Adrenal gland (tissue), 9 donors: ENCODE measurements at regions not wholly inside any gene's neighbourhood (a gene's known extent, or its start where the extent isn't known, plus 50 kb on each side); places are given as distances from the start of the nearest gene placed in this dataset.

ENCODE experiments used
- DNase-seq, 7 donors: peaks; one replicate each; pipeline ENCODE4 v3.0.0-alpha.2; 2019 to 2020
- H3K27ac ChIP-seq, 5 donors: fragments of 200-600 bp; sonication (generic) in 4 of 5; 1 replicate in 3 of 5; 2 replicates in 2 of 5; pipeline versions ENCODE4 v1.5.1 to v1.8.0; 2016 to 2020; ENCODE audit warnings: mild to moderate bottlenecking in 1 of 5
- H3K27me3 ChIP-seq: fragments of 200-600 bp; 2 replicates; pipeline ENCODE4 v1.8.0; 2021
- H3K36me3 ChIP-seq, 2 donors: fragments of 200-600 bp; replicated peaks in 1 of 2; 1 replicate in 1 of 2; 2 replicates in 1 of 2; pipeline versions ENCODE4 v1.5.1 to v1.8.0; 2018 to 2022
- H3K4me1 ChIP-seq, 2 donors: fragments of 200-600 bp; replicated peaks in 1 of 2; 1 replicate in 1 of 2; 2 replicates in 1 of 2; pipeline versions ENCODE4 v1.5.1 to v1.8.0; 2018 to 2021
- H3K4me3 ChIP-seq, 4 donors: fragments of 200-600 bp; sonication (generic) in 3 of 4; one replicate each; pipeline ENCODE4 v1.5.1; 2016 to 2018
- H3K9me3 ChIP-seq, 3 donors: fragments of 200-600 bp; sonication (generic) in 1 of 3; replicated peaks in 1 of 3; 1 replicate in 2 of 3; 2 replicates in 1 of 3; pipeline versions ENCODE4 v1.5.1 to v1.8.0; 2016 to 2021
- POLR2A ChIP-seq, 2 donors: fragments of 450-650 bp; IDR thresholded peaks; one replicate each; pipeline ENCODE4 v1.6.1; 2017; ENCODE audit warnings: antibody characterized with exemption in 2 of 2, mild to moderate bottlenecking in 2 of 2, moderate library complexity in 1 of 2
- WGBS, 4 donors: extraction: QIAGEN DNeasy Blood & Tissue Kit in 2 of 4; methylation state at CpG; one replicate each; pipeline versions ENCODE4 v1.1.5 to v1.1.7; 2013 to 2017; 5-methylcytosine and 5-hydroxymethylcytosine counted together
- intact Hi-C, 2 donors: fragments of 100-400 bp; cut with DNase I; formaldehyde crosslinking; loops; one replicate each; pipeline versions ENCODE4 v1.14.1 to v1.15.0; 2022 to 2023
- TF ChIP-seq, protein P1 (sequence below), 6 experiments: fragments of 450-650 bp in 4 of 6; fragments of 200-600 bp in 2 of 6; sonication (generic) in 1 of 6; IDR thresholded peaks; 1 replicate in 5 of 6; 2 replicates in 1 of 6; pipeline versions ENCODE4 v1.5.1 to v1.8.0; 2016 to 2021; ENCODE audit warnings: antibody characterized with exemption in 6 of 6, mild to moderate bottlenecking in 2 of 6, moderate library complexity in 1 of 6
- donor health status: healthy with polysubstance abuse.
- donor health status: Bipolar disorder and iron deficiency.
- donor health status: DM: yes; HTN: yes; CAD: no.
- donor health status: DM: no; HTN: no; CAD: no.
- donor health status: DM: no; HTN: no; CAD: no.

DNA sequence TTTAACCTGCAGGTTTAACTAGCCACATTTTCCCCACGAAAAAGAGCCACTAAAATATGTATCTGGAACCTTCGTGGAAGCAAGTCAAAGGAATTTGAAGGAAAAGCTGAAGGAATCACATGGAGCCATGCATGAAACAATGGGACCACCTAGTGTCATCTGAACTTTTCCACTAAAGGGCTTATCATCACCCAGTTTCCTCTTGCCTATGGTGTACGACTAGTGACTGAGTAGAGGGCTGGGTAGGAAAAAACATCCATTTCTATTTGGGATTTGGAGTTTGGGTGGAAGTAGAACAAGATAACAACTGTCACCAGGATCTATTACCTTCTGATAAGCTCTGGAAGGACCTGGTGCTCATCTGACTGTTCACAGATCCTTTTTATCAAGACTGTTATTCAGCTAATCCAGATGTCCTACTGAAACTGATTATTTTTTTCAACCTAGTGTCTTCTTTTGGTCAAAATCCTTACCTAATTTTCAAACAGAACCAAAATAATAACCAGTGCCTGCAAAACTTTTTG lies 153.2 kb upstream of the COL1A2 start:
- no peak for DNase-seq
- Histone ChIP-seq H3K27me3 (no peaks in the 10 kb centered on the region), H3K36me3 (no peaks in the 10 kb centered on the region), H3K4me3 (no peak overlapping the region), H3K4me1 (no peaks in the 10 kb centered on the region), H3K27ac (no peak overlapping the region), H3K9me3 (no peaks in the 10 kb centered on the region)
- TF ChIP-seq POLR2A (IDR thresholded peaks at IDR 0.05): no peak
- TF ChIP-seq, protein P1, sequence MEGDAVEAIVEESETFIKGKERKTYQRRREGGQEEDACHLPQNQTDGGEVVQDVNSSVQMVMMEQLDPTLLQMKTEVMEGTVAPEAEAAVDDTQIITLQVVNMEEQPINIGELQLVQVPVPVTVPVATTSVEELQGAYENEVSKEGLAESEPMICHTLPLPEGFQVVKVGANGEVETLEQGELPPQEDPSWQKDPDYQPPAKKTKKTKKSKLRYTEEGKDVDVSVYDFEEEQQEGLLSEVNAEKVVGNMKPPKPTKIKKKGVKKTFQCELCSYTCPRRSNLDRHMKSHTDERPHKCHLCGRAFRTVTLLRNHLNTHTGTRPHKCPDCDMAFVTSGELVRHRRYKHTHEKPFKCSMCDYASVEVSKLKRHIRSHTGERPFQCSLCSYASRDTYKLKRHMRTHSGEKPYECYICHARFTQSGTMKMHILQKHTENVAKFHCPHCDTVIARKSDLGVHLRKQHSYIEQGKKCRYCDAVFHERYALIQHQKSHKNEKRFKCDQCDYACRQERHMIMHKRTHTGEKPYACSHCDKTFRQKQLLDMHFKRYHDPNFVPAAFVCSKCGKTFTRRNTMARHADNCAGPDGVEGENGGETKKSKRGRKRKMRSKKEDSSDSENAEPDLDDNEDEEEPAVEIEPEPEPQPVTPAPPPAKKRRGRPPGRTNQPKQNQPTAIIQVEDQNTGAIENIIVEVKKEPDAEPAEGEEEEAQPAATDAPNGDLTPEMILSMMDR (IDR thresholded peaks at IDR 0.05): no peak
- intact Hi-C loops: no loop called here
- WGBS, 4 donors: 44 to 61% (median 56%) methylated on average over 3 of the region's 3 CpGs

DNA sequence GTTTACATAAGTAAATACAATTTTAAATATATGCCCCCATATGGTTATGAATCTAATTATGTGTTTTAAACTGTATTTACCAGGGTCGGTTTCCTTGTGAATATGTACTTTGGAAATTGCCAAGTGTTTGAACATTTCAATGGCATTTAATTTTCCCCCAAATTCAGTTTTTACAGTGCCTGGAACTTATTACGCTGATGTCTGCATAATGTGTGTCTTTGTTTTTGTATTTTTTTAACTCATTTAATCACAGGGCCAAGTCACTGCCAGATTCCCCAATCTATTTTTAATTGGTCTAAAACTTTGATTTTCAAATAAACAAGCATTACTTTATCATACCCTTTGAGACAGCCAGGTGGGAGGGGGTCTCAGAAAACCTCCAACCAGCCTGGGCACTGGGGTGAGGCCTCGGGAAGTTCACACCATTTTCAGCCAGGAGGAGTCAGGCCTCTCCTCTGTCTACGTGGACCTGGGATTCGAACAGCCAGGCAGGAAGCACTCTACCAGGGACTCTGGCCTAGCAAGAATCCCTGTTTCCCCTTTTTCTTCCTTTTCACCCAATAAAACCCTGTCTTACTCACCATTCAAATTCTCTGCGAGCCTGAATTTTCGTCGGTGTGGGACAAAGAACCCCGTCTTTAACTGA lies 151.5 kb upstream of the COL1A2 start:
- TF ChIP-seq, protein P1 (IDR thresholded peaks at IDR 0.05): no peak
- TF ChIP-seq POLR2A (IDR thresholded peaks at IDR 0.05): no peak
- WGBS, 4 donors: 92% methylated on average over 9 of the region's 9 CpGs

DNA sequence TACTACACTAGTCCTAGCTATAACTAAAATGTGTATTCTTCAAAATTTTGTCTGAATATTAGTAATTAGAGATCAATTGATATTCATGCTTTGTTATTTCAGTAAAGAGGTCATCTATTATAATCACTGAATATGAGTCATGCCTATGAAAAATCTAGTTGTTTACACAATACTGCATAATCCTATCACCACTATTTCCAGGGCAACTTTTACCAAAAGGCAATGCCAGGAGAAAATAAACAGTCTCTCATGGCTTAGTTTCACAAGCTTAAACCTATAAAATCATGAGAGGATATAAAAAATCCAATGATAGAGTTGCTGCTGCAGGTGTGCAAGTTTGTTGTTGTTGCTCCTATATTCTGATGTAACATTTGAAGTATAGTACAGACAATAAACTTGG lies 149.9 kb upstream of the COL1A2 start:
- no peaks in the 10 kb centered on the region for H3K4me1 ChIP-seq
- no peak overlapping the region for H3K4me3 ChIP-seq
- no peak for TF ChIP-seq POLR2A (IDR thresholded peaks at IDR 0.05)
- TF ChIP-seq, protein P1 (IDR thresholded peaks at IDR 0.05): no peak
- H3K36me3 ChIP-seq: no peaks in the 10 kb centered on the region
- H3K9me3 ChIP-seq: no peaks in the 10 kb centered on the region
- intact Hi-C loops: no loop called here
- DNase-seq: no peak
- no peaks in the 10 kb centered on the region for H3K27me3 ChIP-seq
- no peak overlapping the region for H3K27ac ChIP-seq

More for the DNA sequence above, 151.5 kb upstream of the COL1A2 start:
- Histone ChIP-seq H3K27me3 (no peaks in the 10 kb centered on the region), H3K36me3 (no peaks in the 10 kb centered on the region), H3K9me3 (no peaks in the 10 kb centered on the region), H3K4me3 (no peak overlapping the region), H3K4me1 (no peaks in the 10 kb centered on the region), H3K27ac (no peak overlapping the region)
- no peak for DNase-seq
- intact Hi-C loops: no loop called here

DNA sequence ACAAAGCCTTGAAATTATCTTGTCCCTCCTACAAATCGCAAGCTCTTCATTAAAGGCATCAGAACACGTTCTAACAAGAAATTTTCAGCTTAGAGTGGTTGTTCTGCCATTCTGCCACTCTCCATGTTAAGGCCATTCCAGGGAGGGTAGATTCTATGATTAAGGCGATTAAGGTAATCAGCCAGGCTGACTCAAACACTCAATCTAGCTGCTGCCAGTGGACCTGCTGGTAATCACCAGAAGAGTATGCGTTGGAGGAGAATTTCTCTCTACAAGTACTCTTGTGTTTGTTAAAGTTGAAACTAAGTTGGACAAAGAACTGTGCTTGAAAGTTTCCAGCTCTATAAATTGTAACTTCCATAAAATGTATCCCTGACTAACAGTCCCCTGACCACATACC lies 149.2 kb upstream of the COL1A2 start:
- intact Hi-C loops: no loop called here
- Histone ChIP-seq H3K27me3 (no peaks in the 10 kb centered on the region), H3K4me3 (no peak overlapping the region), H3K4me1 (no peaks in the 10 kb centered on the region), H3K9me3 (no peaks in the 10 kb centered on the region), H3K36me3 (no peaks in the 10 kb centered on the region), H3K27ac (no peak overlapping the region)
- 81 to 95% (median 89%) methylated on average over 4 of the region's 4 CpGs for WGBS, 4 donors
- no peak for TF ChIP-seq POLR2A (IDR thresholded peaks at IDR 0.05)
- TF ChIP-seq, protein P1 (IDR thresholded peaks at IDR 0.05): no peak
- DNase-seq: no peak
